ENCODE measurements at regions not wholly inside any gene's neighbourhood (a gene's known extent, or its start where the extent isn't known, plus 50 kb on each side); places are given as distances from the start of the nearest gene placed in this dataset.

GRCh38 chr11:69947793-69948255, 128.6 kb upstream of the FGF3 start:
- peaks cover 0 to 24% (median 0%) of the 10 kb centered on the region in 3 donors for H3K9me3 ChIP-seq (ENCODE audit: control extremely low read depth in 1 of 3, control insufficient read depth in 2 of 3, insufficient read depth in 1 of 3, low read length in 2 of 3)
- H3K79me2 ChIP-seq (ENCODE audit: control insufficient read depth, insufficient read depth, low read length), result no peaks in the 10 kb centered on the region
- no peaks in the 10 kb centered on the region for H3K4me1 ChIP-seq (ENCODE audit: control insufficient read depth in 2 of 2, insufficient read depth in 2 of 2, low read length in 2 of 2)
- peaks cover 0 to 11% (median 0%) of the 10 kb centered on the region in 4 experiments for H3K27me3 ChIP-seq (replicated peaks in 1 of 4; ENCODE audit: control extremely low read depth in 1 of 4, control insufficient read depth in 3 of 4, insufficient read depth in 4 of 4, low read length in 3 of 4)
- no peak overlapping the region for H3K9ac ChIP-seq (ENCODE audit: low read length)
- peaks cover 19% of the 10 kb centered on the region for H3K27me3 Mint-ChIP-seq
- no peak overlapping the region for H3K4me3 ChIP-seq (ENCODE audit: control extremely low read depth in 1 of 5, extremely low read depth in 1 of 5, insufficient read depth in 1 of 5, low read depth in 2 of 5, low read length in 4 of 5)
- ATAC-seq (ENCODE audit: low read depth), result no peak
- no peaks in the 10 kb centered on the region for H4K20me1 ChIP-seq (ENCODE audit: control insufficient read depth, insufficient read depth, low read length, poor library complexity, severe bottlenecking)
- no peak overlapping the region for H3K27ac Mint-ChIP-seq
- no peaks in the 10 kb centered on the region for H3K4me1 Mint-ChIP-seq
- intact Hi-C loops (cut with micrococcal nuclease), result no loop called here
- CTCF ChIA-PET, result no interaction called here
- WGBS (ENCODE audit: insufficient coverage), result 84% methylated on average over 9 of the region's 12 CpGs
- H2AFZ ChIP-seq (ENCODE audit: insufficient read depth, low read depth, low read length, poor library complexity, severe bottlenecking), result no peak overlapping the region
- H3K4me3 Mint-ChIP-seq, result no peak overlapping the region
- H3K4me2 ChIP-seq (replicated peaks; ENCODE audit: low read depth, low read length, poor library complexity, severe bottlenecking), result no peak overlapping the region
- no peaks in the 10 kb centered on the region for H3K36me3 ChIP-seq (replicated peaks in 1 of 2; ENCODE audit: control extremely low read depth in 1 of 2, control insufficient read depth in 1 of 2, extremely low read depth in 1 of 2, insufficient read depth in 2 of 2, low read length in 1 of 2)
- DNase-seq, result no peak
- peaks cover 4% of the 10 kb centered on the region for H3K9me3 Mint-ChIP-seq (ENCODE audit: insufficient read depth)
- no peak overlapping the region for H3K27ac ChIP-seq (ENCODE audit: low read length in 2 of 2)
- POLR2A ChIA-PET, result no interaction called here
- TF ChIP-seq, protein P1, sequence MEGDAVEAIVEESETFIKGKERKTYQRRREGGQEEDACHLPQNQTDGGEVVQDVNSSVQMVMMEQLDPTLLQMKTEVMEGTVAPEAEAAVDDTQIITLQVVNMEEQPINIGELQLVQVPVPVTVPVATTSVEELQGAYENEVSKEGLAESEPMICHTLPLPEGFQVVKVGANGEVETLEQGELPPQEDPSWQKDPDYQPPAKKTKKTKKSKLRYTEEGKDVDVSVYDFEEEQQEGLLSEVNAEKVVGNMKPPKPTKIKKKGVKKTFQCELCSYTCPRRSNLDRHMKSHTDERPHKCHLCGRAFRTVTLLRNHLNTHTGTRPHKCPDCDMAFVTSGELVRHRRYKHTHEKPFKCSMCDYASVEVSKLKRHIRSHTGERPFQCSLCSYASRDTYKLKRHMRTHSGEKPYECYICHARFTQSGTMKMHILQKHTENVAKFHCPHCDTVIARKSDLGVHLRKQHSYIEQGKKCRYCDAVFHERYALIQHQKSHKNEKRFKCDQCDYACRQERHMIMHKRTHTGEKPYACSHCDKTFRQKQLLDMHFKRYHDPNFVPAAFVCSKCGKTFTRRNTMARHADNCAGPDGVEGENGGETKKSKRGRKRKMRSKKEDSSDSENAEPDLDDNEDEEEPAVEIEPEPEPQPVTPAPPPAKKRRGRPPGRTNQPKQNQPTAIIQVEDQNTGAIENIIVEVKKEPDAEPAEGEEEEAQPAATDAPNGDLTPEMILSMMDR (IDR thresholded peaks at IDR 0.05), result no peak
- no peak for TF ChIP-seq EZH2 (IDR thresholded peaks at IDR 0.05; ENCODE audit: borderline replicate concordance, insufficient read depth, low read depth, low read length, poor library complexity, severe bottlenecking)

DNA sequence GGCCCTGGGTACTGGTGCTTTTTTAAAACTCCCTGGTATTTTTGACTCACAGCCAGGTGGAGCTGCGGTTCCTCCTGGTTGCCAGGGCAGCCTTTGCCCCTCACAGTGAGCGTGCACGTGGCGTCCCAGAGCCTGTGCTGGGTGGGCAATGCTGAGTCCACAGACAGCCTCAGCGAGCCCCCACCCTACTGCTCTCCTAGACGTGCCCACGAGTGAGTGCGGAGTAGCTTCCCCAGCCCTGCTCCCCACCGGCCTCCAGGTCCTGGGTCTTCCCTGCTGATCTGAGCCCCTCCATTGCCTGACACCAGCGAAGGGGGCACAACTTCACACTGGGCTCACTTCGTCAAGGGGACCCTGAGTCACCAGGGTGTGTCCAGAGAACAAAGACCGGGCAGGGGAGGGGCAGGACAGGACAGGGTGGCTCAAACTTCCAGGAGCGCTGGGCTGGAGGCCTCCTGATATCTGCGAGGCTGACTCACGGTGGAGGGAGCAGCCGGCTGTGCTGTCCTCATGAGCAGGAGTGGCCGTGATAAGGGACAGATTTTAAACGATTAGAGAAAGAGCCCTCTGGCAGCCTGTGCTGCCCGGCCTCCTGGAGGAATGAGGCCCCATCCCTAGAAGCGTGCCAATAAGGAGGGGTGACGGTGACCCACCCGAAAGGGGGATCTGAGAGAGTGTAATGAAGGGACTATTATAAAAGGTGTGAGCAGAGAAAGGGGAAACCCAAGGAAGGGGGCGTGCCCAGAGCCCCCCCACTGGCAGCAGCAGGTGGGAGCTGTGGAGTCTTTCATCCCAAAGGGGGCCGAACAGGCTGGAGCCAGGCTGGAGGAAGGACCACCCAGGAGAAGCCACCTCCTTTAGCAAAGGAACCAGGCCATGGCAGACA, 129.3 kb upstream of the FGF3 start:
- ChIA-PET CTCF (no interaction called here), POLR2A (no interaction called here)
- Histone ChIP-seq H3K9ac (ENCODE audit: low read length) (no peak overlapping the region), H3K4me1 (ENCODE audit: control insufficient read depth in 2 of 2, insufficient read depth in 2 of 2, low read length in 2 of 2) (no peaks in the 10 kb centered on the region), H3K4me2 (replicated peaks; ENCODE audit: low read depth, low read length, poor library complexity, severe bottlenecking) (no peak overlapping the region), H3K27me3 (replicated peaks in 1 of 4; ENCODE audit: control extremely low read depth in 1 of 4, control insufficient read depth in 3 of 4, insufficient read depth in 4 of 4, low read length in 3 of 4) (peaks cover 0 to 10% (median 0%) of the 10 kb centered on the region in 4 experiments), H3K4me3 (ENCODE audit: control extremely low read depth in 1 of 5, extremely low read depth in 1 of 5, insufficient read depth in 1 of 5, low read depth in 2 of 5, low read length in 4 of 5) (no peak overlapping the region), H3K9me3 (ENCODE audit: control extremely low read depth in 1 of 3, control insufficient read depth in 2 of 3, insufficient read depth in 1 of 3, low read length in 2 of 3) (peaks cover 0 to 24% (median 0%) of the 10 kb centered on the region in 3 donors), H3K79me2 (ENCODE audit: control insufficient read depth, insufficient read depth, low read length) (no peaks in the 10 kb centered on the region), H3K36me3 (replicated peaks in 1 of 2; ENCODE audit: control extremely low read depth in 1 of 2, control insufficient read depth in 1 of 2, extremely low read depth in 1 of 2, insufficient read depth in 2 of 2, low read length in 1 of 2) (no peaks in the 10 kb centered on the region), H4K20me1 (ENCODE audit: control insufficient read depth, insufficient read depth, low read length, poor library complexity, severe bottlenecking) (no peaks in the 10 kb centered on the region), H2AFZ (ENCODE audit: insufficient read depth, low read depth, low read length, poor library complexity, severe bottlenecking) (no peak overlapping the region), H3K27ac (ENCODE audit: low read length in 2 of 2) (no peak overlapping the region)
- intact Hi-C loops (cut with micrococcal nuclease), result no loop called here
- TF ChIP-seq, protein P1 (IDR thresholded peaks at IDR 0.05), result no peak
- no peak for TF ChIP-seq EZH2 (IDR thresholded peaks at IDR 0.05; ENCODE audit: borderline replicate concordance, insufficient read depth, low read depth, low read length, poor library complexity, severe bottlenecking)
- WGBS (ENCODE audit: insufficient coverage), result 68% methylated on average over 24 of the region's 24 CpGs
- Mint-ChIP-seq H3K27ac (no peak overlapping the region), H3K4me1 (no peaks in the 10 kb centered on the region), H3K27me3 (peaks cover 13% of the 10 kb centered on the region), H3K9me3 (ENCODE audit: insufficient read depth) (peaks cover 4% of the 10 kb centered on the region), H3K4me3 (no peak overlapping the region)
- DNase-seq (no peak), ATAC-seq (ENCODE audit: low read depth) (no peak)
